ENCODE measurements at regions not wholly inside any gene's neighbourhood (a gene's known extent, or its start where the extent isn't known, plus 50 kb on each side); places are given as distances from the start of the nearest gene placed in this dataset.

DNA sequence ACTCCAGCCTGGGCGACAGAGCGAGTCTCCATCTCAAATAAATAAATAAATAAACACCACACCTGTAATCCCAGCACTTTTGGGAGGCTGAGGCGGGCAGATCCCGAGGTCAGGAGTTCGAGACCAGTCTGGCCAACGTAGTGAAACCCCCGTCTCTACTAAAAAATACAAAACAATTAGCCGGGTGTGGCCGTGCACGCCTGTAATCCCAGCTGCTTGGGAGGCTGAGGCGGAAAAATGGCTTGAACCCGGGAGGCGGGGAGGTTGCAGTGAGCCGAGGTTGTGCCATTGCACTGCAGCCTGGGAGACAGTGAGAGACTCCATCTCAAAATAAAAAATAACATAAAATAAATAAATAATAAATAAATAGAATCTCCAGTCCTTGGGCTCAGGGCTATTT, 185.8 kb downstream of the SHOX start:
- H3K4me3 ChIP-seq (ENCODE audit: low read depth, low read length), result no peak overlapping the region
- in situ Hi-C loops (cut with HindIII; ENCODE audit: low sequenced_read_pairs), result no loop called here
- DNase-seq (ENCODE audit: low read depth), result no peak
- TF ChIP-seq, protein P1, sequence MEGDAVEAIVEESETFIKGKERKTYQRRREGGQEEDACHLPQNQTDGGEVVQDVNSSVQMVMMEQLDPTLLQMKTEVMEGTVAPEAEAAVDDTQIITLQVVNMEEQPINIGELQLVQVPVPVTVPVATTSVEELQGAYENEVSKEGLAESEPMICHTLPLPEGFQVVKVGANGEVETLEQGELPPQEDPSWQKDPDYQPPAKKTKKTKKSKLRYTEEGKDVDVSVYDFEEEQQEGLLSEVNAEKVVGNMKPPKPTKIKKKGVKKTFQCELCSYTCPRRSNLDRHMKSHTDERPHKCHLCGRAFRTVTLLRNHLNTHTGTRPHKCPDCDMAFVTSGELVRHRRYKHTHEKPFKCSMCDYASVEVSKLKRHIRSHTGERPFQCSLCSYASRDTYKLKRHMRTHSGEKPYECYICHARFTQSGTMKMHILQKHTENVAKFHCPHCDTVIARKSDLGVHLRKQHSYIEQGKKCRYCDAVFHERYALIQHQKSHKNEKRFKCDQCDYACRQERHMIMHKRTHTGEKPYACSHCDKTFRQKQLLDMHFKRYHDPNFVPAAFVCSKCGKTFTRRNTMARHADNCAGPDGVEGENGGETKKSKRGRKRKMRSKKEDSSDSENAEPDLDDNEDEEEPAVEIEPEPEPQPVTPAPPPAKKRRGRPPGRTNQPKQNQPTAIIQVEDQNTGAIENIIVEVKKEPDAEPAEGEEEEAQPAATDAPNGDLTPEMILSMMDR (IDR thresholded peaks at IDR 0.05; ENCODE audit: low read depth, low read length, missing control alignments), result no peak

GRCh38 chrX:810186-810585, 179.6 kb downstream of the SHOX start:
- TF ChIP-seq, protein P1 (IDR thresholded peaks at IDR 0.05; ENCODE audit: low read depth, low read length, missing control alignments), result no peak
- in situ Hi-C loops (cut with HindIII; ENCODE audit: low sequenced_read_pairs), result no loop called here
- H3K4me3 ChIP-seq (ENCODE audit: low read depth, low read length), result no peak overlapping the region
- no peak for DNase-seq (ENCODE audit: low read depth)

DNA sequence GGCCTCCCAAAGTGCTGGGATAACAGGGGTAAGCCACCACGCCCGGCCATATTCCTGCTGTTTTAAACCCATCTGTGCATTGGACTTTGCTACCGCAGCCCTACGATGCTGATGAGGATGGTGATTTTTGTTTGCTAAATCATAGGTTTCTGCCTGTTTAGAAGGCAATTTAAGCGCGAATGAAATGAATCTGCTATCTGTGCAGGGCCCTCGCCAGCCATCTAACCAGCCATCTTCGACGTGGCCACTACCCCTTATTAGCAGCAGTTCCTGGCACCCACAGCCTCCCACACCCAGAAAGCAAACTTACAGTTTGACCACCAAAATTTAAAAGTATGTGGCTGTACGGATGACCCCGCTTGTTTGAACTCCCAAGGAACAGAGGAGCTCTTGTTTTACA, 178.5 kb downstream of the SHOX start:
- DNase-seq (ENCODE audit: low read depth), result no peak
- H3K4me3 ChIP-seq (ENCODE audit: low read depth, low read length), result no peak overlapping the region
- in situ Hi-C loops (cut with HindIII; ENCODE audit: low sequenced_read_pairs), result no loop called here
- TF ChIP-seq, protein P1 (IDR thresholded peaks at IDR 0.05; ENCODE audit: low read depth, low read length, missing control alignments), result no peak

GRCh38 chrX:806586-806985, 176.0 kb downstream of the SHOX start:
- TF ChIP-seq, protein P1 (IDR thresholded peaks at IDR 0.05; ENCODE audit: low read depth, low read length, missing control alignments), result no peak
- H3K4me3 ChIP-seq (ENCODE audit: low read depth, low read length), result no peak overlapping the region
- in situ Hi-C loops (cut with HindIII; ENCODE audit: low sequenced_read_pairs), result no loop called here
- no peak for DNase-seq (ENCODE audit: low read depth)

- in situ Hi-C loops (cut with HindIII; ENCODE audit: low sequenced_read_pairs), result no loop called here
- TF ChIP-seq, protein P1 (IDR thresholded peaks at IDR 0.05; ENCODE audit: low read depth, low read length, missing control alignments), result no peak
- no peak overlapping the region for H3K4me3 ChIP-seq (ENCODE audit: low read depth, low read length)
- no peak for DNase-seq (ENCODE audit: low read depth)
These were observed 175.4 kb downstream of the SHOX start for GRCh38 chrX:805988-806387.

DNA sequence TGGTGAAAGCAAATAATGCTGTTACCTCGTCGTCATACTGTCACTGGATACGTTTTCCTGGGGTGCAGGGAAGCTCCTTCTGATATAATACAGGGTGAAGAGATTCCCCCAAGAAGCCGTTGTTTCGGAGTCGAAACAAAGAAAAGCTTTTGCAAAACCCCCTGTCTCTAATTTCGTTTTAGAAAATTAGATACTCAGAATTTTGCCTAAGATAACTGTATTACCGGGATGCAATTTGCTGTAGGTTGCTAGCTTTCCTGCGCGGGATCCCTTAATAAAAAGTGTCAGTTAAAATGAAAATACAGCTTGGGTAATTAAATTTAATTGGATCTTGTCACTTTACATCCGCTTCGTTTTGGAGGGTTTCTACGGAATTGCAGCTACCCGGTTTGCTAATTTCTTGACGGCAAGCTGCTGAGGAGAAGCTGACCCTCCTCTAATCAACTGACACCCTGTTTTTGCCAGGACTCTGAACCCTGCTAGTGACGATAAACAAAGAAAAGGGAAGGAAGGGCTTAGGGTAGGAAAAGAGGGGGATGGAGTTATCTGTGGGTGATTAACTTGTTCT, 174.6 kb downstream of the SHOX start:
- DNase-seq (ENCODE audit: low read depth), result no peak
- in situ Hi-C loops (cut with HindIII; ENCODE audit: low sequenced_read_pairs), result no loop called here
- TF ChIP-seq, protein P1 (IDR thresholded peaks at IDR 0.05; ENCODE audit: low read depth, low read length, missing control alignments), result no peak
- no peak overlapping the region for H3K4me3 ChIP-seq (ENCODE audit: low read depth, low read length)

All from astrocyte of the cerebellum (primary cell).